ENCODE measurements at regions not wholly inside any gene's neighbourhood (a gene's known extent, or its start where the extent isn't known, plus 50 kb on each side); places are given as distances from the start of the nearest gene placed in this dataset.
A peak's percentile ranks its signal among the peaks of the same experiment; 100 is the strongest.

DNA sequence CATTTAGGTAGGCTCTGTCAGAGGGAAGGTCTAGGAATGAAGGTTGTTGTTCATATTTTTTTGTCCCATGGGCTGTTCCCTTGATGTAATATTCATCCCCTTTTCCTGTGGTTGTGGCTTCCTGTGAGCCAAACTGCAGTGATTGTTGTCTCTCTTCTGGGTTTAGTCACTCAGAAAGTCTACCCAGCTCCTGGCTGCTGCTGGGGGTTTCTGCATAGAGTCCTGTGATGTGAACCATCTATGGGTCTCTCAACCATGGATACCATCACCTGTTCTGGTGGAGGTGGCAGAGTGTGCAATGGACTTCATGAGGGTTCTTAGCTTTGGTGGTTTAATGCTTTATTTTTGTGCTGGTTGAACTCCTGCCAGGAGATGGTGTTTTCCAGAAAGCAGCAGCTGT lies 122.8 kb downstream of the ZC4H2 start:
- Histone ChIP-seq H3K36me3 (ENCODE audit: control insufficient read depth in 2 of 3, insufficient read depth in 3 of 3, low read length in 3 of 3) (no peaks in the 10 kb centered on the region), H3K9me3 (ENCODE audit: control insufficient read depth in 2 of 3, low read length in 3 of 3) (peaks cover 0 to 70% (median 5%) of the 10 kb centered on the region in 3 experiments), H3K27ac (ENCODE audit: low read depth, low read length) (no peak overlapping the region), H3K4me1 (ENCODE audit: control insufficient read depth in 2 of 2, insufficient read depth in 2 of 2, low read length in 2 of 2) (peaks cover 7 to 27% of the 10 kb centered on the region in 2 donors), H3K4me3 (ENCODE audit: low read length) (no peak overlapping the region), H3K27me3 (ENCODE audit: control insufficient read depth in 2 of 2, insufficient read depth in 2 of 2, low read length in 2 of 2) (no peaks in the 10 kb centered on the region)
- Mint-ChIP-seq H3K27me3 (no peaks in the 10 kb centered on the region), H3K4me3 (peak overlapping the region in 7 of 10 donors; percentile 1 to 69 (median 49)), H3K36me3 (peaks cover 6 to 58% (median 47%) of the 10 kb centered on the region in 5 donors), H3K9me3 (peaks cover 0 to 67% (median 31%) of the 10 kb centered on the region in 11 donors), H3K4me1 (peaks cover 7 to 25% (median 18%) of the 10 kb centered on the region in 7 donors), H3K27ac (peak overlapping the region in 6 of 9 donors; percentile 22 to 83 (median 54))
- DNase-seq (no peak), ATAC-seq (no peak)
- POLR2A ChIA-PET = no interaction called here
- intact Hi-C loops (cut with micrococcal nuclease) = no loop called here
- CTCF ChIA-PET = no interaction called here

DNA sequence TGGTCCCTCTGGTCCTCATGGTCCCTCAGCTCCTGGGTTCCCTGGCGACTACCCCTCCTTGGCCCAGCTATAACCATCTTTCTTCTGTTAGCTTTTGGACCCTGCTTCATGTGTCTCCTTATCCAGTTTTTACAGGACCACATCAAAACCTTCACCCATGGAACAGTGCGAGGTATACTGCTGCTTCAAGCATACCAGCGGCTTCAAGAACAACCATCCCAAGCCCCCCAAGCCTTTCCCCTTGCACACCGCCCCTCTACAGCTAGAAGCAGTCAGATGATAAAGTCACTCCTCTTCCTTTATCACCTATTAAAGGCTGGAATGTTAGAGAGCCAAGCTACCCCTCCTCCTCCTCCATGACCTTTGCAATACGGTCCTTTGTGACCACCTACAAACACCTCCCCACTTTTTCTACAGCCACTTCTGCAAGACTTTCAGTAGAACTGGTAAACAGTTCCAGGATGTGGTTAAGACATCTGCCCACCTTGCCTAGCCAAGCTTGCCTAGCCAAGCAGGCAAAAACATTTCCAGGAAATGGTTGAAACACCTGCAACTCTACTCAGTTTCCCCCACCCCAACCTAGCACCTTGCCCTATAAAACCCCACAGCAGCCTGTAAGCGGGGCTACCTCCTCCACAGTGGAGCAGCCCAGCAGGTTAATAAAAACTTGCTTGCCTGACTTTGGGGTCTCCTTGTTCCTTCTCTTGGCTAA lies 125.7 kb downstream of the ZC4H2 start:
- DNase-seq (peak in 6 of 9 donors; percentile 0 to 28 (median 12)), ATAC-seq (no peak)
- Mint-ChIP-seq H3K9me3 (peaks cover 0 to 44% (median 25%) of the 10 kb centered on the region in 11 donors), H3K27me3 (no peaks in the 10 kb centered on the region), H3K4me3 (peak overlapping the region in 5 of 10 donors; percentile 16 to 83 (median 59)), H3K4me1 (peaks cover 0 to 22% (median 9%) of the 10 kb centered on the region in 7 donors), H3K36me3 (peaks cover 6 to 33% (median 26%) of the 10 kb centered on the region in 5 donors), H3K27ac (peak overlapping the region in 3 of 9 donors; percentile 63 to 80 (median 78))
- ChIA-PET POLR2A (interaction anchor here (1.0 to 1.3 kb wide), 4 partner anchors 9 to 1095 kb away, joined by 3 to 7 read pairs (median 4); partner anchors contain the start of genes ZC3H12B and ZC4H2), CTCF (interaction anchor here (0.5 to 0.6 kb wide), 2 partner anchors 20 to 49 kb away, joined by 3 to 4 read pairs; no protein-coding TSS in a partner anchor)
- peak overlapping the region; percentile 13 for H3K27ac ChIP-seq (ENCODE audit: low read depth, low read length)
- H3K27me3 ChIP-seq (ENCODE audit: control insufficient read depth in 2 of 2, insufficient read depth in 2 of 2, low read length in 2 of 2) = no peaks in the 10 kb centered on the region
- peak overlapping the region; percentile 20 for H3K4me3 ChIP-seq (ENCODE audit: low read length)
- H3K9me3 ChIP-seq (ENCODE audit: control insufficient read depth in 2 of 3, low read length in 3 of 3) = peaks cover 0 to 85% (median 20%) of the 10 kb centered on the region in 3 experiments
- intact Hi-C loops (cut with micrococcal nuclease) = no loop called here
- H3K4me1 ChIP-seq (ENCODE audit: control insufficient read depth in 2 of 2, insufficient read depth in 2 of 2, low read length in 2 of 2) = peaks cover 7 to 27% of the 10 kb centered on the region in 2 donors
- H3K36me3 ChIP-seq (ENCODE audit: control insufficient read depth in 2 of 3, insufficient read depth in 3 of 3, low read length in 3 of 3) = no peaks in the 10 kb centered on the region

GRCh38 chrX:64843224-64843623 lies 133.0 kb downstream of the ZC4H2 start:
- peak overlapping the region in 9 of 10 donors; percentile 36 to 78 (median 61) for H3K4me3 Mint-ChIP-seq
- no peak for ATAC-seq
- Histone ChIP-seq H3K9me3 (ENCODE audit: control insufficient read depth in 2 of 3, low read length in 3 of 3) (peaks cover 0 to 71% (median 22%) of the 10 kb centered on the region in 3 experiments), H3K27me3 (ENCODE audit: control insufficient read depth in 2 of 2, insufficient read depth in 2 of 2, low read length in 2 of 2) (no peaks in the 10 kb centered on the region), H3K4me1 (ENCODE audit: control insufficient read depth in 2 of 2, insufficient read depth in 2 of 2, low read length in 2 of 2) (peaks cover 10 to 23% of the 10 kb centered on the region in 2 donors), H3K4me3 (ENCODE audit: low read length) (peak overlapping the region; percentile 40), H3K36me3 (ENCODE audit: control insufficient read depth in 2 of 3, insufficient read depth in 3 of 3, low read length in 3 of 3) (no peaks in the 10 kb centered on the region), H3K27ac (ENCODE audit: low read depth, low read length) (no peak overlapping the region)
- H3K27me3 Mint-ChIP-seq = no peaks in the 10 kb centered on the region
- ChIA-PET POLR2A (interaction anchor here (0.8 kb wide), 1 partner anchor 1128 kb away, joined by 3 read pairs; no protein-coding TSS in a partner anchor), CTCF (no interaction called here)
- H3K27ac Mint-ChIP-seq = peak overlapping the region in 6 of 9 donors; percentile 83 to 96 (median 93)
- H3K4me1 Mint-ChIP-seq = peaks cover 0 to 35% (median 8%) of the 10 kb centered on the region in 7 donors
- peaks cover 15 to 51% (median 37%) of the 10 kb centered on the region in 5 donors for H3K36me3 Mint-ChIP-seq
- peaks cover 0 to 52% (median 11%) of the 10 kb centered on the region in 11 donors for H3K9me3 Mint-ChIP-seq
- no peak for DNase-seq
- intact Hi-C loops (cut with micrococcal nuclease) = no loop called here

DNA sequence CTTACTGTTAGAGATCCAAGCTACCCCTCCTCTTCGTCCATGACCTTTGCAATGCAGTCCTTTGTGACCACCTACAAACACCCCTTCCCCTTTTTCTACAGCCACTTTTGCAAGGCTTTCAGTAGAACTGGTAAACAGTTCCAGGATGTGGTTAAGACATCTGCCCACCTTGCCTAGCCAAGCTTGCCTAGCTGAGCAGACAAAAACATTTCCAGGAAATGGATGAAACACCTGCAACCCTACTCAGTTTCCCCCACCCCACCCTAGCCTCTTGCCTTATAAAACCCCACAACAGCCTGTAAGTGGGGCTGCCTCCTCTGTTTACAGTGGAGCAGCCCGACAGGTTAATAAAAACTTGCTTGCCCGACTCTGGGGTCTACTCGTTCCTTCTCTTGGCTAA lies 133.8 kb downstream of the ZC4H2 start:
- POLR2A ChIA-PET = interaction anchor here (0.7 to 1.3 kb wide), 3 partner anchors 8 to 14 kb away, joined by 4 to 7 read pairs (median 4); no protein-coding TSS in a partner anchor
- Mint-ChIP-seq H3K4me1 (peaks cover 0 to 35% (median 8%) of the 10 kb centered on the region in 7 donors), H3K36me3 (peaks cover 15 to 51% (median 37%) of the 10 kb centered on the region in 5 donors), H3K27me3 (no peaks in the 10 kb centered on the region), H3K9me3 (peaks cover 0 to 53% (median 13%) of the 10 kb centered on the region in 11 donors), H3K27ac (peak overlapping the region in 6 of 9 donors; percentile 83 to 96 (median 93)), H3K4me3 (peak overlapping the region in 9 of 10 donors; percentile 53 to 80 (median 72))
- Histone ChIP-seq H3K4me3 (ENCODE audit: low read length) (peak overlapping the region; percentile 40), H3K27me3 (ENCODE audit: control insufficient read depth in 2 of 2, insufficient read depth in 2 of 2, low read length in 2 of 2) (no peaks in the 10 kb centered on the region), H3K9me3 (ENCODE audit: control insufficient read depth in 2 of 3, low read length in 3 of 3) (peaks cover 0 to 63% (median 22%) of the 10 kb centered on the region in 3 experiments), H3K36me3 (ENCODE audit: control insufficient read depth in 2 of 3, insufficient read depth in 3 of 3, low read length in 3 of 3) (no peaks in the 10 kb centered on the region), H3K27ac (ENCODE audit: low read depth, low read length) (peak overlapping the region; percentile 26), H3K4me1 (ENCODE audit: control insufficient read depth in 2 of 2, insufficient read depth in 2 of 2, low read length in 2 of 2) (peaks cover 10 to 23% of the 10 kb centered on the region in 2 donors)
- ATAC-seq (no peak), DNase-seq (peak in 7 of 9 donors; percentile 20 to 58 (median 44))
- intact Hi-C loops (cut with micrococcal nuclease) = no loop called here
- CTCF ChIA-PET = no interaction called here

DNA sequence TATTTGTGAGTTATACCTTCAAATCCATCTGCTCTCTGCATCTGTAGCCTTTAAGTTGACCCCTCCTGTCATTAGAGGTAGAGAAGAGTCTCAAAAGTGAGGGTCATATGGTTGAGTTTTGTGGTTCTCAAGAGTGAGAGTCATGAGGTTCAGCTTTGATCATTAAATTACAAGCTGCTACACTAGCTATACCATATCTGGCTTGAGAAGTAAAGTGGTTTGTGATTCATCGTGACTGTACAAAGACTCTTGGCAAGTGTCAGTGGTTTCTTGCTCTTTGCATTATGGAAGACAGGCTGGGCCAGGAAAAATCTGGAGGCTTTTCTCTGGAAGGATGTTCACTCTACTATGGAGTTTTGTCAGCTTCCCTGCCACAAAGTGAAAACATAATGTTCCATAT lies 170.6 kb downstream of the ZC4H2 start:
- H3K9me3 Mint-ChIP-seq = peaks cover 0 to 54% (median 22%) of the 10 kb centered on the region in 11 donors
- no peak overlapping the region for H3K27ac Mint-ChIP-seq
- intact Hi-C loops (cut with micrococcal nuclease) = no loop called here
- POLR2A ChIA-PET = no interaction called here
- DNase-seq = no peak
- CTCF ChIA-PET = no interaction called here
- ATAC-seq = no peak
- no peak overlapping the region for H3K27ac ChIP-seq (ENCODE audit: low read depth, low read length)
- no peak overlapping the region for H3K4me3 ChIP-seq (ENCODE audit: low read length)
- no peak overlapping the region for H3K4me3 Mint-ChIP-seq
- H3K4me1 Mint-ChIP-seq = peaks cover 0 to 20% (median 4%) of the 10 kb centered on the region in 7 donors
- H3K27me3 ChIP-seq (ENCODE audit: control insufficient read depth in 2 of 2, insufficient read depth in 2 of 2, low read length in 2 of 2) = no peaks in the 10 kb centered on the region
- no peaks in the 10 kb centered on the region for H3K9me3 ChIP-seq (ENCODE audit: control insufficient read depth in 2 of 3, low read length in 3 of 3)
- no peaks in the 10 kb centered on the region for H3K4me1 ChIP-seq (ENCODE audit: control insufficient read depth in 2 of 2, insufficient read depth in 2 of 2, low read length in 2 of 2)
- peaks cover 3 to 30% (median 11%) of the 10 kb centered on the region in 5 donors for H3K36me3 Mint-ChIP-seq
- no peaks in the 10 kb centered on the region for H3K27me3 Mint-ChIP-seq
- no peaks in the 10 kb centered on the region for H3K36me3 ChIP-seq (ENCODE audit: control insufficient read depth in 2 of 3, insufficient read depth in 3 of 3, low read length in 3 of 3)

DNA sequence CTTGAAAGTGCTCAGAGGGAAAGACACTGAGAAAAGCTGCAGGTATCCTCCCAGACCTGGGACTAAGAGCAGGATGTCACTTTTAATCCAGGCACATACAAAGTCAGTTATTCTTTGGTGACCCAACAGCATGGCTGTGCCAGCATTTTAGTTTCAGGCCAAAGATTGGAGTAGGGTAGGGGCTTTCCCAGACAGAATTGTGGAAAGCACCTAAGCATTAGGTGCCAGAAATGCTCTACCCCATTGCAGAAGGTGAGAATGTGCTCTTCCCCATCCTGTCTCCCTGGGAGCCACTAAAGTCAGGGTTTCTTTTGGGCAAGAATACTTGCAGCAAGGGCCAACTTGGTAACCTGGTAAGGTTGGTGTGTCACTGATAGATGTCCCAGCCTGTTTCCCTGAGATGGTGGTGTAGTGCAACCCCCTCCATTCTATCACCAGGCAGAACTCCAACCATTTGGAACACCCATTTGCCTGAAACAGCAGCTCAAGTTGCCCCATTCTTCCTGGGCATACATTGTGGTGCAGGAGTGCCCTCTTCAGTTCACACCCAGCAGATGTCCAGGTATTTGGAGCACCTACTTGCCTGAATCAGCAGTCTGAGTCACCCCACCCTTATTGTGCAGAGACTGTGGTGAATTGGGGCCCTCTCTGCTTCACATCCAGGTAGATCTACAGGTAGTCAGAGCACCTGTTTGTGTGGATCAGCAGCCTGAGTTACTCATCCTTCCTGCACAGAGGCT lies 183.5 kb downstream of the ZC4H2 start:
- H3K4me3 Mint-ChIP-seq = no peak overlapping the region
- H3K4me1 Mint-ChIP-seq = peaks cover 0 to 1% (median 0%) of the 10 kb centered on the region in 7 donors
- peaks cover 4 to 37% (median 10%) of the 10 kb centered on the region in 5 donors for H3K36me3 Mint-ChIP-seq
- H3K27me3 Mint-ChIP-seq = no peaks in the 10 kb centered on the region
- no peaks in the 10 kb centered on the region for H3K9me3 ChIP-seq (ENCODE audit: control insufficient read depth in 2 of 3, low read length in 3 of 3)
- H3K9me3 Mint-ChIP-seq = peaks cover 4 to 65% (median 21%) of the 10 kb centered on the region in 11 donors
- H3K4me3 ChIP-seq (ENCODE audit: low read length) = no peak overlapping the region
- H3K27me3 ChIP-seq (ENCODE audit: control insufficient read depth in 2 of 2, insufficient read depth in 2 of 2, low read length in 2 of 2) = no peaks in the 10 kb centered on the region
- intact Hi-C loops (cut with micrococcal nuclease) = no loop called here
- no peaks in the 10 kb centered on the region for H3K36me3 ChIP-seq (ENCODE audit: control insufficient read depth in 2 of 3, insufficient read depth in 3 of 3, low read length in 3 of 3)
- no peak for DNase-seq
- ATAC-seq = no peak
- POLR2A ChIA-PET = no interaction called here
- H3K27ac Mint-ChIP-seq = no peak overlapping the region
- CTCF ChIA-PET = no interaction called here
- no peak overlapping the region for H3K27ac ChIP-seq (ENCODE audit: low read depth, low read length)
- H3K4me1 ChIP-seq (ENCODE audit: control insufficient read depth in 2 of 2, insufficient read depth in 2 of 2, low read length in 2 of 2) = no peaks in the 10 kb centered on the region
